ENCODE measurements at regions not wholly inside any gene's neighbourhood (a gene's known extent, or its start where the extent isn't known, plus 50 kb on each side); places are given as distances from the start of the nearest gene placed in this dataset.
"Not testable (repeated sequence)": the region's sequence is repeated elsewhere in the genome, so short reads cannot be mapped to it uniquely, and the experiment has no call there.

GRCh38 chr7:17554341-17555015, 256.0 kb downstream of the AHR start:
- Mint-ChIP-seq H3K27ac (no peak overlapping the region), H3K9me3 (no peaks in the 10 kb centered on the region), H3K4me1 (ENCODE audit: low read depth) (peaks cover 16% of the 10 kb centered on the region), H3K27me3 (peaks cover 2% of the 10 kb centered on the region), H3K36me3 (ENCODE audit: low read depth) (no peaks in the 10 kb centered on the region), H3K4me3 (no peak overlapping the region)
- intact Hi-C loops (cut with micrococcal nuclease), result no loop called here

- Mint-ChIP-seq H3K4me3 (no peak overlapping the region), H3K27ac (no peak overlapping the region), H3K4me1 (ENCODE audit: low read depth) (peaks cover 16% of the 10 kb centered on the region), H3K9me3 (no peaks in the 10 kb centered on the region), H3K27me3 (peaks cover 6% of the 10 kb centered on the region), H3K36me3 (ENCODE audit: low read depth) (no peaks in the 10 kb centered on the region)
- intact Hi-C loops (cut with micrococcal nuclease), result no loop called here
Observed at GRCh38 chr7:17556247-17556956, 257.9 kb downstream of the AHR start.

GRCh38 chr7:17557251-17557671, 258.8 kb downstream of the AHR start:
- Mint-ChIP-seq H3K4me3 (no peak overlapping the region), H3K4me1 (ENCODE audit: low read depth) (peaks cover 16% of the 10 kb centered on the region), H3K27ac (no peak overlapping the region), H3K36me3 (ENCODE audit: low read depth) (no peaks in the 10 kb centered on the region), H3K9me3 (no peaks in the 10 kb centered on the region), H3K27me3 (peaks cover 8% of the 10 kb centered on the region)
- intact Hi-C loops (cut with micrococcal nuclease), result no loop called here

- Mint-ChIP-seq H3K27ac (no peak overlapping the region), H3K36me3 (ENCODE audit: low read depth) (no peaks in the 10 kb centered on the region), H3K4me3 (no peak overlapping the region), H3K4me1 (ENCODE audit: low read depth) (peaks cover 16% of the 10 kb centered on the region), H3K27me3 (peaks cover 14% of the 10 kb centered on the region), H3K9me3 (no peaks in the 10 kb centered on the region)
- intact Hi-C loops (cut with micrococcal nuclease), result no loop called here
Observed at GRCh38 chr7:17558135-17558534, 259.7 kb downstream of the AHR start.

- intact Hi-C loops (cut with micrococcal nuclease), result no loop called here
- Mint-ChIP-seq H3K27ac (no peak overlapping the region), H3K36me3 (ENCODE audit: low read depth) (no peaks in the 10 kb centered on the region), H3K4me3 (no peak overlapping the region), H3K9me3 (no peaks in the 10 kb centered on the region), H3K4me1 (ENCODE audit: low read depth) (peaks cover 15% of the 10 kb centered on the region), H3K27me3 (peaks cover 19% of the 10 kb centered on the region)
Observed at GRCh38 chr7:17558558-17559332, 260.3 kb downstream of the AHR start.

- no peaks in the 10 kb centered on the region for H3K36me3 Mint-ChIP-seq (ENCODE audit: low read depth)
Observed at GRCh38 chr7:17559388-17559787, 260.9 kb downstream of the AHR start.

GRCh38 chr7:17560516-17560915, 262.1 kb downstream of the AHR start:
- H3K27ac Mint-ChIP-seq, result no peak overlapping the region

More at GRCh38 chr7:17559388-17559787, 260.9 kb downstream of the AHR start:
- Mint-ChIP-seq H3K4me3 (no peak overlapping the region), H3K9me3 (no peaks in the 10 kb centered on the region), H3K27ac (no peak overlapping the region), H3K27me3 (peaks cover 20% of the 10 kb centered on the region), H3K4me1 (ENCODE audit: low read depth) (peaks cover 9% of the 10 kb centered on the region)
- intact Hi-C loops (cut with micrococcal nuclease), result no loop called here

GRCh38 chr7:17560966-17561365, 262.5 kb downstream of the AHR start:
- Mint-ChIP-seq H3K36me3 (ENCODE audit: low read depth) (no peaks in the 10 kb centered on the region), H3K9me3 (no peaks in the 10 kb centered on the region), H3K4me1 (ENCODE audit: low read depth) (peaks cover 4% of the 10 kb centered on the region), H3K27ac (no peak overlapping the region), H3K4me3 (no peak overlapping the region), H3K27me3 (peaks cover 20% of the 10 kb centered on the region)
- intact Hi-C loops (cut with micrococcal nuclease), result no loop called here

More at GRCh38 chr7:17560516-17560915, 262.1 kb downstream of the AHR start:
- no peak overlapping the region for H3K4me3 Mint-ChIP-seq
- H3K27me3 Mint-ChIP-seq, result peaks cover 20% of the 10 kb centered on the region
- H3K4me1 Mint-ChIP-seq (ENCODE audit: low read depth), result peaks cover 4% of the 10 kb centered on the region
- H3K9me3 Mint-ChIP-seq, result no peaks in the 10 kb centered on the region
- intact Hi-C loops (cut with micrococcal nuclease), result no loop called here
- no peaks in the 10 kb centered on the region for H3K36me3 Mint-ChIP-seq (ENCODE audit: low read depth)

- peaks cover 22% of the 10 kb centered on the region for H3K27me3 Mint-ChIP-seq
- H3K4me1 Mint-ChIP-seq (ENCODE audit: low read depth), result peaks cover 4% of the 10 kb centered on the region
- intact Hi-C loops (cut with micrococcal nuclease), result no loop called here
- peaks cover 22% of the 10 kb centered on the region for H3K9me3 Mint-ChIP-seq
- no peak overlapping the region for H3K27ac Mint-ChIP-seq
- H3K4me3 Mint-ChIP-seq, result no peak overlapping the region
- H3K36me3 Mint-ChIP-seq (ENCODE audit: low read depth), result no peaks in the 10 kb centered on the region
Observed at GRCh38 chr7:17564678-17565212, 266.3 kb downstream of the AHR start.

- Mint-ChIP-seq H3K9me3 (peaks cover 31% of the 10 kb centered on the region), H3K4me1 (ENCODE audit: low read depth) (no peaks in the 10 kb centered on the region), H3K27me3 (peaks cover 3% of the 10 kb centered on the region), H3K4me3 (no peak overlapping the region), H3K36me3 (ENCODE audit: low read depth) (no peaks in the 10 kb centered on the region), H3K27ac (no peak overlapping the region)
- intact Hi-C loops (cut with micrococcal nuclease), result no loop called here
Observed at GRCh38 chr7:17580141-17580540, 281.7 kb downstream of the AHR start.

GRCh38 chr7:17580856-17581255, 282.4 kb downstream of the AHR start:
- Mint-ChIP-seq H3K9me3 (peaks cover 31% of the 10 kb centered on the region), H3K4me3 (no peak overlapping the region), H3K27ac (no peak overlapping the region), H3K4me1 (ENCODE audit: low read depth) (no peaks in the 10 kb centered on the region), H3K36me3 (ENCODE audit: low read depth) (no peaks in the 10 kb centered on the region), H3K27me3 (peaks cover 6% of the 10 kb centered on the region)
- intact Hi-C loops (cut with micrococcal nuclease), result no loop called here

- intact Hi-C loops (cut with micrococcal nuclease), result no loop called here
- Mint-ChIP-seq H3K9me3 (peaks cover 27% of the 10 kb centered on the region), H3K27ac (no peak overlapping the region), H3K27me3 (peaks cover 6% of the 10 kb centered on the region), H3K4me1 (ENCODE audit: low read depth) (no peaks in the 10 kb centered on the region), H3K4me3 (no peak overlapping the region), H3K36me3 (ENCODE audit: low read depth) (no peaks in the 10 kb centered on the region)
Observed at GRCh38 chr7:17581301-17581700, 282.8 kb downstream of the AHR start.

- H3K9me3 Mint-ChIP-seq, result peaks cover 13% of the 10 kb centered on the region
- intact Hi-C loops (cut with micrococcal nuclease); H3K27ac Mint-ChIP-seq; H3K27me3 Mint-ChIP-seq; H3K4me1 Mint-ChIP-seq (ENCODE audit: low read depth); H3K36me3 Mint-ChIP-seq (ENCODE audit: low read depth); H3K4me3 Mint-ChIP-seq: not testable (repeated sequence)
Observed at GRCh38 chr7:17582696-17583095, 284.2 kb downstream of the AHR start.

- H3K27me3 Mint-ChIP-seq, result peaks cover 4% of the 10 kb centered on the region
- H3K4me1 Mint-ChIP-seq (ENCODE audit: low read depth), result no peaks in the 10 kb centered on the region
- no peaks in the 10 kb centered on the region for H3K36me3 Mint-ChIP-seq (ENCODE audit: low read depth)
- H3K27ac Mint-ChIP-seq, result no peak overlapping the region
- H3K4me3 Mint-ChIP-seq, result no peak overlapping the region
- peaks cover 2% of the 10 kb centered on the region for H3K9me3 Mint-ChIP-seq
- intact Hi-C loops (cut with micrococcal nuclease), result no loop called here
Observed at GRCh38 chr7:17583786-17584185, 285.3 kb downstream of the AHR start.

All from dendritic cell treated with granulocyte-macrophage colony-stimulating factor and Interleukin-4, amounts not matched to agents 40 ng/mL and 50 ng/mL, for 4 days (primary cell).